ENCODE measurements at regions not wholly inside any gene's neighbourhood (a gene's known extent, or its start where the extent isn't known, plus 50 kb on each side); places are given as distances from the start of the nearest gene placed in this dataset.
A peak's percentile ranks its signal among the peaks of the same experiment; 100 is the strongest.

- no peak for DNase-seq
Measured at GRCh38 chr7:3230908-3231307, 70.1 kb upstream of the SDK1 start.

GRCh38 chr7:3232228-3232627, 68.8 kb upstream of the SDK1 start:
- no peak for DNase-seq

GRCh38 chr7:3233301-3233700, 67.8 kb upstream of the SDK1 start:
- no peak for DNase-seq

- DNase-seq, result no peak
Measured at GRCh38 chr7:3234051-3234450, 67.0 kb upstream of the SDK1 start.

- no peak for DNase-seq
Measured at GRCh38 chr7:3234851-3235250, 66.2 kb upstream of the SDK1 start.

GRCh38 chr7:3235322-3235721, 65.7 kb upstream of the SDK1 start:
- no peak for DNase-seq

- no peak for DNase-seq
Measured at GRCh38 chr7:3236268-3236667, 64.8 kb upstream of the SDK1 start.

GRCh38 chr7:3238525-3239210, 62.4 kb upstream of the SDK1 start:
- DNase-seq, result no peak

- DNase-seq, result peak in 16 of 51 donors; percentile 2 to 27 (median 10)
Measured at GRCh38 chr7:3239291-3239691, 61.8 kb upstream of the SDK1 start.

GRCh38 chr7:3240826-3241430, 60.1 kb upstream of the SDK1 start:
- no peak for DNase-seq

- no peak for DNase-seq
Measured at GRCh38 chr7:3241686-3242258, 59.3 kb upstream of the SDK1 start.

- no peak for DNase-seq
Measured at GRCh38 chr7:3242398-3242972, 58.6 kb upstream of the SDK1 start.

- DNase-seq, result no peak
Measured at GRCh38 chr7:3243256-3243655, 57.8 kb upstream of the SDK1 start.

- no peak for DNase-seq
Measured at GRCh38 chr7:3243680-3244079, 57.4 kb upstream of the SDK1 start.

- no peak for DNase-seq
Measured at GRCh38 chr7:3244241-3244814, 56.7 kb upstream of the SDK1 start.

- DNase-seq, result no peak
Measured at GRCh38 chr7:3245077-3245476, 56.0 kb upstream of the SDK1 start.

- no peak for DNase-seq
Measured at GRCh38 chr7:3245721-3246120, 55.3 kb upstream of the SDK1 start.

GRCh38 chr7:3246127-3246526, 54.9 kb upstream of the SDK1 start:
- DNase-seq, result no peak

- no peak for DNase-seq
Measured at GRCh38 chr7:3246651-3247050, 54.4 kb upstream of the SDK1 start.

GRCh38 chr7:3250725-3251124, 50.3 kb upstream of the SDK1 start:
- no peak for DNase-seq

All from hypothalamus (tissue), 51 donors.